ENCODE measurements at regions not wholly inside any gene's neighbourhood (a gene's known extent, or its start where the extent isn't known, plus 50 kb on each side); places are given as distances from the start of the nearest gene placed in this dataset.

GRCh38 chr6:121940728-121941127 lies 458.7 kb upstream of the HSF2 start:
- TF ChIP-seq CTCF (IDR thresholded peaks at IDR 0.05) (no peak), POLR2A (IDR thresholded peaks at IDR 0.05) (no peak)

All from heart left ventricle (tissue), 13 donors.